Gastrocnemius medialis (tissue), 4 donors: ENCODE measurements at regions not wholly inside any gene's neighbourhood (a gene's known extent, or its start where the extent isn't known, plus 50 kb on each side); places are given as distances from the start of the nearest gene placed in this dataset.

ENCODE experiments used
- ATAC-seq, 2 donors: fragments of 150-250 bp; one replicate each; pipeline ENCODE4 v1.9.1; 2016
- DNase-seq, 2 donors: peaks; one replicate each; pipeline ENCODE4 v3.0.0-alpha.2; 2019
- H3K27ac ChIP-seq, 4 donors: fragments of 200-600 bp; sonication (generic); 1 replicate in 1 of 4; 2 replicates in 3 of 4; pipeline ENCODE4 v1.5.1; 2016 to 2018; ENCODE audit warnings: mild to moderate bottlenecking in 2 of 4, moderate library complexity in 1 of 4
- H3K27me3 ChIP-seq, 3 donors: fragments of 200-600 bp; sonication (generic) in 2 of 3; 1 replicate in 1 of 3; 2 replicates in 2 of 3; pipeline versions ENCODE4 v1.5.1 to v1.6.0; 2016 to 2019; ENCODE audit warnings: mild to moderate bottlenecking in 1 of 3, moderate library complexity in 1 of 3
- H3K36me3 ChIP-seq, 2 donors: fragments of 200-600 bp; sonication (generic) in 1 of 2; one replicate each; pipeline ENCODE4 v1.5.1; 2017 to 2018
- H3K4me1 ChIP-seq, 2 donors: fragments of 200-600 bp; sonication (generic) in 1 of 2; one replicate each; pipeline ENCODE4 v1.5.1; 2016 to 2017; ENCODE audit warnings: mild to moderate bottlenecking in 2 of 2
- H3K4me3 ChIP-seq, 4 donors: fragments of 200-600 bp; sonication (generic) in 3 of 4; 1 replicate in 1 of 4; 2 replicates in 3 of 4; pipeline ENCODE4 v1.5.1; 2016 to 2019; ENCODE audit warnings: mild to moderate bottlenecking in 2 of 4
- H3K9me3 ChIP-seq, 3 donors: fragments of 200-600 bp; sonication (generic) in 2 of 3; 1 replicate in 1 of 3; 2 replicates in 2 of 3; pipeline ENCODE4 v1.5.1; 2016 to 2019
- CTCF ChIP-seq, 5 experiments: fragments of 450-650 bp in 3 of 5; fragments of 200-600 bp in 2 of 5; sonication (generic) in 2 of 5; IDR thresholded peaks in 4 of 5; conservative IDR thresholded peaks in 1 of 5; 1 replicate in 4 of 5; 2 replicates in 1 of 5; pipeline ENCODE4 v1.5.1; 2016 to 2019; ENCODE audit warnings: antibody characterized with exemption in 5 of 5, mild to moderate bottlenecking in 3 of 5, moderate library complexity in 3 of 5
- POLR2A ChIP-seq, 2 donors: fragments of 450-650 bp; IDR thresholded peaks; one replicate each; pipeline ENCODE4 v1.6.1; 2017; ENCODE audit warnings: antibody characterized with exemption in 2 of 2, mild to moderate bottlenecking in 2 of 2, moderate library complexity in 2 of 2
- in situ Hi-C, 4 donors: fragments of 200-750 bp; cut with MboI; loops; one replicate each; pipeline versions ENCODE4 v1.15.0 to v1.8.0; 2017; ENCODE audit warnings: low sequenced_read_pairs in 4 of 4
- intact Hi-C: fragments of 100-400 bp; cut with DNase I; formaldehyde crosslinking; loops from one replicate; pipeline ENCODE4 v1.15.1; 2023; ENCODE audit warnings: low total_unique reads

- H3K36me3 ChIP-seq, result no peaks in the 10 kb centered on the region
- H3K27ac ChIP-seq, result no peak overlapping the region
- intact Hi-C loops (no loop called here), in situ Hi-C loops (no loop called here)
- TF ChIP-seq POLR2A (IDR thresholded peaks at IDR 0.05) (no peak), CTCF (IDR thresholded peaks at IDR 0.05 in 4 of 5, conservative IDR thresholded peaks at IDR 0.05 in 1 of 5) (no peak)
- DNase-seq, result no peak
- ATAC-seq, result no peak
- H3K9me3 ChIP-seq, result no peaks in the 10 kb centered on the region
- no peak overlapping the region for H3K4me3 ChIP-seq
- peaks cover 0 to 10% of the 10 kb centered on the region in 2 donors for H3K4me1 ChIP-seq
- H3K27me3 ChIP-seq, result no peaks in the 10 kb centered on the region
Observed at GRCh38 chr6:169854813-169855212, 103.4 kb downstream of the ERMARD start.

DNA sequence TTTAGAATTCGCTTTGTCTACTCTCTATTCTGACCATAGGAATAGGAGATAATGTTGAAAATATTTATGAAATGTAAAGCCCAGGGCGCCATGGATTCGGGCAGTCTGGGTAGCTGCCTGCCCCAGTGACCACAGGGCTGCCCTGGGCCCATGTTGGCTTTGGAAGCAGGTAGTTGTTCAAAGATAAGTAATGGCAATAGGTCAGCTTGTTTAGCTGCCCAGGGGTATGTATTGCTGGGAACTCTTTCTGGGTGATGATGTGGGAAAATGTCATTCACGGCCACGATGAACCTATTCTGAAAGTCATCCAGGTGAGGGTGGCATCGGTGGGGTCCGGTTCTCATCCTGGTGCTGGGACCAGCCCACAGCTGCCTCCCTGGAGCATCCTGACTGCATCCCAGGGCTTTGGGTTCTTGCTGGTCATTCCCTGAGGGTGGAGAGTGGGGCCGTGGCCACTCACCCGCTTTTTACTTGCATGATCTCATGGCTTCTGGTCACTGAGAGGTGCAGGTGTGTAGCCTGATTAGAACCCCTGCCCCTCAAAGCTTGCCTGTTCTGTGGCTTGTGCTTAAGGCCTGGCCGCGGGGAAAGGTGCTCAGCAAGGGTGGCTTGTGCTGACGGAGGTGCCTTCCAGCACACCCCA, 102.8 kb downstream of the ERMARD start:
- in situ Hi-C loops, result no loop called here
- intact Hi-C loops, result no loop called here
- ATAC-seq, result no peak
- no peaks in the 10 kb centered on the region for H3K27me3 ChIP-seq
- no peak overlapping the region for H3K27ac ChIP-seq
- H3K4me1 ChIP-seq, result peaks cover 0 to 10% of the 10 kb centered on the region in 2 donors
- no peak for DNase-seq
- H3K36me3 ChIP-seq, result no peaks in the 10 kb centered on the region
- TF ChIP-seq CTCF (IDR thresholded peaks at IDR 0.05 in 4 of 5, conservative IDR thresholded peaks at IDR 0.05 in 1 of 5) (no peak), POLR2A (IDR thresholded peaks at IDR 0.05) (no peak)
- no peak overlapping the region for H3K4me3 ChIP-seq
- H3K9me3 ChIP-seq, result no peaks in the 10 kb centered on the region

GRCh38 chr6:169853196-169854082, 102.0 kb downstream of the ERMARD start:
- no peak for ATAC-seq
- Histone ChIP-seq H3K27ac (peak overlapping the region in 1 of 4 donors; percentile 11), H3K4me3 (no peak overlapping the region), H3K36me3 (no peaks in the 10 kb centered on the region), H3K9me3 (no peaks in the 10 kb centered on the region), H3K27me3 (no peaks in the 10 kb centered on the region), H3K4me1 (peaks cover 0 to 10% of the 10 kb centered on the region in 2 donors)
- TF ChIP-seq CTCF (IDR thresholded peaks at IDR 0.05 in 4 of 5, conservative IDR thresholded peaks at IDR 0.05 in 1 of 5) (no peak), POLR2A (IDR thresholded peaks at IDR 0.05) (no peak)
- no peak for DNase-seq
- in situ Hi-C loops, result no loop called here
- intact Hi-C loops, result no loop called here

- ATAC-seq, result no peak
- no peaks in the 10 kb centered on the region for H3K27me3 ChIP-seq
- peak overlapping the region; percentile 32 to 74 (median 68) for H3K27ac ChIP-seq
- H3K36me3 ChIP-seq, result no peaks in the 10 kb centered on the region
- TF ChIP-seq POLR2A (IDR thresholded peaks at IDR 0.05) (no peak), CTCF (IDR thresholded peaks at IDR 0.05 in 4 of 5, conservative IDR thresholded peaks at IDR 0.05 in 1 of 5) (no peak)
- intact Hi-C loops (no loop called here), in situ Hi-C loops (no loop called here)
- H3K4me1 ChIP-seq, result peaks cover 0 to 10% of the 10 kb centered on the region in 2 donors
- no peak for DNase-seq
- H3K9me3 ChIP-seq, result no peaks in the 10 kb centered on the region
- H3K4me3 ChIP-seq, result no peak overlapping the region
Observed at GRCh38 chr6:169852504-169853195, 101.2 kb downstream of the ERMARD start.
